Loucy (cell line): ENCODE measurements at regions not wholly inside any gene's neighbourhood (a gene's known extent, or its start where the extent isn't known, plus 50 kb on each side); places are given as distances from the start of the nearest gene placed in this dataset.

Experiments used
- H2AFZ ChIP-seq: fragments of 200-600 bp; sonication (generic); 2 replicates; pipeline ENCODE4 v1.6.0; 2016; ENCODE audit warnings: antibody characterized with exemption, mild to moderate bottlenecking, low read length, moderate library complexity
- H3F3A ChIP-seq: fragments of 200-600 bp; 2 replicates; pipeline ENCODE4 v1.6.0; 2016; ENCODE audit warnings: antibody characterized with exemption, low read depth, mild to moderate bottlenecking
- H3K27me3 ChIP-seq: fragments of 200-600 bp; sonication (generic); 2 replicates; pipeline ENCODE4 v1.6.1; 2014; ENCODE audit warnings: low read length, mild to moderate bottlenecking; ENCODE audit not compliant: insufficient read depth, poor library complexity, severe bottlenecking
- H3K36me3 ChIP-seq: fragments of 200-600 bp; sonication (generic); 2 replicates; pipeline ENCODE4 v1.6.1; 2016; ENCODE audit warnings: low read length; ENCODE audit not compliant: insufficient read depth
- H3K4me1 ChIP-seq: fragments of 200-600 bp; sonication (generic); 2 replicates; pipeline ENCODE4 v1.5.1; 2014; ENCODE audit warnings: low read length, mild to moderate bottlenecking; ENCODE audit not compliant: insufficient read depth, poor library complexity, severe bottlenecking
- H3K4me2 ChIP-seq: fragments of 200-600 bp; sonication (generic); 2 replicates; pipeline ENCODE4 v1.6.0; 2014; ENCODE audit warnings: antibody characterized with exemption, low read length, low read depth, mild to moderate bottlenecking; ENCODE audit not compliant: poor library complexity, severe bottlenecking
- H3K4me3 ChIP-seq: fragments of 200-600 bp; sonication (generic); 2 replicates; pipeline ENCODE4 v1.5.1; 2014; ENCODE audit warnings: low read length, mild to moderate bottlenecking, mixed read lengths; ENCODE audit not compliant: poor library complexity, severe bottlenecking
- H3K79me2 ChIP-seq: fragments of 200-600 bp; sonication (generic); 2 replicates; pipeline ENCODE4 v1.6.1; 2014; ENCODE audit warnings: low read length; ENCODE audit not compliant: insufficient read depth
- H3K9ac ChIP-seq: fragments of 200-600 bp; sonication (generic); 2 replicates; pipeline ENCODE4 v1.6.0; 2014; ENCODE audit warnings: mild to moderate bottlenecking, low read depth, low read length, moderate library complexity; ENCODE audit not compliant: poor library complexity, severe bottlenecking
- H3K9me2 ChIP-seq: fragments of 200-600 bp; sonication (generic); replicated peaks from 2 replicates; pipeline ENCODE4 v1.6.1; 2016; ENCODE audit warnings: low read depth, low read length, mixed read lengths
- H3K9me3 ChIP-seq: fragments of 200-600 bp; sonication (generic); 2 replicates; pipeline ENCODE4 v1.6.1; 2014; ENCODE audit warnings: mild to moderate bottlenecking, antibody characterized with exemption, low read length, low read depth; ENCODE audit not compliant: insufficient read depth
- H4K20me1 ChIP-seq: fragments of 200-600 bp; sonication (generic); 2 replicates; pipeline ENCODE4 v1.6.0; 2014; ENCODE audit warnings: antibody characterized with exemption, low read length, mild to moderate bottlenecking; ENCODE audit not compliant: insufficient read depth, poor library complexity, severe bottlenecking
- CTCF ChIP-seq: fragments of 200-600 bp; sonication (generic); conservative IDR thresholded peaks from 2 replicates; pipeline ENCODE4 v1.5.1; 2014; ENCODE audit warnings: mild to moderate bottlenecking, antibody characterized with exemption, low read length
- EZH2phosphoT487 ChIP-seq: fragments of 200-600 bp; IDR thresholded peaks from 2 replicates; pipeline ENCODE4 v1.6.1; 2018; ENCODE audit warnings: antibody characterized with exemption, mild to moderate bottlenecking, moderate library complexity, borderline replicate concordance

- Histone ChIP-seq H2AFZ (no peak overlapping the region), H3F3A (no peaks in the 10 kb centered on the region), H3K27me3 (no peaks in the 10 kb centered on the region), H3K4me2 (no peak overlapping the region), H3K79me2 (no peaks in the 10 kb centered on the region), H3K9ac (no peak overlapping the region), H3K4me3 (no peak overlapping the region), H3K4me1 (no peaks in the 10 kb centered on the region), H3K9me2 (no peaks in the 10 kb centered on the region), H3K9me3 (no peaks in the 10 kb centered on the region), H3K36me3 (no peaks in the 10 kb centered on the region), H4K20me1 (no peaks in the 10 kb centered on the region)
- TF ChIP-seq EZH2phosphoT487 (no peak), CTCF (no peak)
Measured at GRCh38 chr10:52855546-52856325, 83.2 kb upstream of the MBL2 start.

- H3F3A ChIP-seq, result no peaks in the 10 kb centered on the region
- H3K4me1 ChIP-seq, result no peaks in the 10 kb centered on the region
- H3K36me3 ChIP-seq, result no peaks in the 10 kb centered on the region
- H3K9me2 ChIP-seq, result no peaks in the 10 kb centered on the region
- H3K27me3 ChIP-seq, result no peaks in the 10 kb centered on the region
- H3K9me3 ChIP-seq, result no peaks in the 10 kb centered on the region
- H2AFZ ChIP-seq, result no peak overlapping the region
- no peak for TF ChIP-seq EZH2phosphoT487
- no peak for TF ChIP-seq CTCF
- H4K20me1 ChIP-seq, result no peaks in the 10 kb centered on the region
- H3K4me3 ChIP-seq, result no peak overlapping the region
- no peak overlapping the region for H3K9ac ChIP-seq
- H3K4me2 ChIP-seq, result no peak overlapping the region
- H3K79me2 ChIP-seq, result no peaks in the 10 kb centered on the region
Measured at GRCh38 chr10:52853704-52854103, 81.1 kb upstream of the MBL2 start.

GRCh38 chr10:52836816-52837215 is 64.2 kb upstream of the MBL2 start:
- H3K27me3 ChIP-seq, result no peaks in the 10 kb centered on the region
- H3K9ac ChIP-seq, result no peak overlapping the region
- no peaks in the 10 kb centered on the region for H4K20me1 ChIP-seq
- no peaks in the 10 kb centered on the region for H3K9me2 ChIP-seq
- H3K79me2 ChIP-seq, result no peaks in the 10 kb centered on the region
- no peaks in the 10 kb centered on the region for H3F3A ChIP-seq
- no peak overlapping the region for H3K4me3 ChIP-seq
- TF ChIP-seq EZH2phosphoT487 (no peak), CTCF (no peak)
- no peak overlapping the region for H3K4me2 ChIP-seq
- no peaks in the 10 kb centered on the region for H3K36me3 ChIP-seq
- no peaks in the 10 kb centered on the region for H3K4me1 ChIP-seq
- 0 out of 2 replicates have a peak, but pooled peaks cover 5% of the 10 kb centered on the region for H3K9me3 ChIP-seq
- no peak overlapping the region for H2AFZ ChIP-seq
